ENCODE measurements at regions not wholly inside any gene's neighbourhood (a gene's known extent, or its start where the extent isn't known, plus 50 kb on each side); places are given as distances from the start of the nearest gene placed in this dataset.

DNA sequence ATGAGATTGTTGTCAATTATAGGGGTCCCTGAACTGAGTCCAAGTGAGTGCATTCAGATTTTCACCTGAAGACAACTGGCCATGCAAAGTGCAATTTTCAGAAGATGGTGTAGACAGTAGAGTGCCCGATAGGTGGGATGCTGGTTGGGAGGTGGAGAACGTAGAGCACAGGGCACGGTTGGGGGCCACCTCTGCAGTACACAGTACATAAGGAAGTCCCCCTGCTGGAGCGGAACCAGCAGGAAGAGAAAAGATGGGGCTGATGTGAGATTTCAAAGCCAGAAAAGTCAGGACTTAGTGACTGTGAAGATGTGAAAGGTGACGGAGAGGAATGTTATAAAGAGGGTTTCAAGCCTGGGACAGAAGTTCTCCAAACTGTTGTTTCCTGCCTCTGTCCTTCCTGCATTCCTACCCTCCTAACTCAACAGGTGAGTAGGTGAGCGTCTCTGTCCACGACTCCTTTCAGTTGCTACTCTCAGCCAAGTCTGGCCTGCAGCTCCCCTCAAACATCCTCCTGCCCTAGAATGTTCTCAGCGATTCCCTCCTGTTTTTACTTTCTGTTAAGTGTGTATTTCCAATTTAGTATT lies 330.8 kb downstream of the PRL start:
- ChIA-PET POLR2A (no interaction called here), CTCF (interaction anchor here (0.8 kb wide), 1 partner anchor 8 kb away, joined by 3 read pairs; no protein-coding TSS in a partner anchor)
- TF ChIP-seq, protein P1, sequence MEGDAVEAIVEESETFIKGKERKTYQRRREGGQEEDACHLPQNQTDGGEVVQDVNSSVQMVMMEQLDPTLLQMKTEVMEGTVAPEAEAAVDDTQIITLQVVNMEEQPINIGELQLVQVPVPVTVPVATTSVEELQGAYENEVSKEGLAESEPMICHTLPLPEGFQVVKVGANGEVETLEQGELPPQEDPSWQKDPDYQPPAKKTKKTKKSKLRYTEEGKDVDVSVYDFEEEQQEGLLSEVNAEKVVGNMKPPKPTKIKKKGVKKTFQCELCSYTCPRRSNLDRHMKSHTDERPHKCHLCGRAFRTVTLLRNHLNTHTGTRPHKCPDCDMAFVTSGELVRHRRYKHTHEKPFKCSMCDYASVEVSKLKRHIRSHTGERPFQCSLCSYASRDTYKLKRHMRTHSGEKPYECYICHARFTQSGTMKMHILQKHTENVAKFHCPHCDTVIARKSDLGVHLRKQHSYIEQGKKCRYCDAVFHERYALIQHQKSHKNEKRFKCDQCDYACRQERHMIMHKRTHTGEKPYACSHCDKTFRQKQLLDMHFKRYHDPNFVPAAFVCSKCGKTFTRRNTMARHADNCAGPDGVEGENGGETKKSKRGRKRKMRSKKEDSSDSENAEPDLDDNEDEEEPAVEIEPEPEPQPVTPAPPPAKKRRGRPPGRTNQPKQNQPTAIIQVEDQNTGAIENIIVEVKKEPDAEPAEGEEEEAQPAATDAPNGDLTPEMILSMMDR (IDR thresholded peaks at IDR 0.05; ENCODE audit: insufficient read depth, low read depth, low read length): no peak
- Histone ChIP-seq H3K36me3 (ENCODE audit: control insufficient read depth, insufficient read depth, low read length) (no peaks in the 10 kb centered on the region), H3K4me3 (ENCODE audit: low read depth, low read length) (no peak overlapping the region), H3K27me3 (ENCODE audit: control insufficient read depth, insufficient read depth, low read length) (no peaks in the 10 kb centered on the region)
- no peak for DNase-seq (ENCODE audit: low read depth)

DNA sequence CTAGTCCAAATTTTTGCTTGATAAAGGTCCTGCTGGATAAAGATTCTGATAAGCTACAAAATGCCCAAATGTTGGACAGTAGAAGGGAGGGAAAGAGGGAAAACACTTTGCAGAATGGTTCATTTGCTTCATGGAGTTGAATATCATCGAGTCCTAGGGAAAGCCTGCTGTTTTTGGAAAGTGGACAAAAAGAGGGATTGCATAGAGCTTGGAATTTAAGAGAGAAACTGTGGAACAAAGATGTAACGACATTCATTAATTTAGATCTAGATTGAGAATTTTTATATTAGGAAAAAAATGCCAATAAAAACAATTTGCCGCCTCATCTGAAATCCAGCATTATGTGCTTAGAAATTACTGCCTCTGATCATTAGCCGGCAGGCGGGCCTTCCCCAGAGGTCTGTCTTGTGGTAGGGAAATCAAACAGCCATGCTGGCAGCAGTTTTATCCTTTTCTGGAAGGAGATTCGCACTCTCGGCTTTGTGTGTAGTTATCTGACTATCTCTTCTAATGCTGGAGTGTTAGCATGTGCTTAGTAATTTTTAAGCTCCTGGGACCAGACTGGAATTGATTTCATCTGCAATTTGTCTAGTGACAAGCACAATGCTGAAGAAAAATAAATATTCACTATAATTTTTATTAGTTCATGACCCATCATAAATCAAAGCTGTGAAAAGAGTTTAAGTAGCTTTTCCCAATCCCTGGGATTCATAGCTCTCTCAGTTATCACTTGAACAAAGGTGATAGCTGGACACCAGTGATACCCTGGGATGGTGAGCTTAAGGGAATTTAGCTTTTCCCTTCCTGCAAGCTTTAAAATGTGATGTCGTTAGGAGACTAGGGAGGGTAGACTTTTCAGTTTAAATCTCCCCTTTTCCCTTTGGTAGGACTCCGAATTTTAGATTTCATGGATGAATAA lies 329.5 kb downstream of the PRL start:
- Histone ChIP-seq H3K4me3 (ENCODE audit: low read depth, low read length) (no peak overlapping the region), H3K27me3 (ENCODE audit: control insufficient read depth, insufficient read depth, low read length) (no peaks in the 10 kb centered on the region), H3K36me3 (ENCODE audit: control insufficient read depth, insufficient read depth, low read length) (no peaks in the 10 kb centered on the region)
- DNase-seq (ENCODE audit: low read depth): no peak
- TF ChIP-seq, protein P1 (IDR thresholded peaks at IDR 0.05; ENCODE audit: insufficient read depth, low read depth, low read length): no peak
- CTCF ChIA-PET: interaction anchor here (0.8 to 1.7 kb wide), 2 partner anchors 9 to 13 kb away, joined by 3 read pairs; no protein-coding TSS in a partner anchor
- POLR2A ChIA-PET: no interaction called here

DNA sequence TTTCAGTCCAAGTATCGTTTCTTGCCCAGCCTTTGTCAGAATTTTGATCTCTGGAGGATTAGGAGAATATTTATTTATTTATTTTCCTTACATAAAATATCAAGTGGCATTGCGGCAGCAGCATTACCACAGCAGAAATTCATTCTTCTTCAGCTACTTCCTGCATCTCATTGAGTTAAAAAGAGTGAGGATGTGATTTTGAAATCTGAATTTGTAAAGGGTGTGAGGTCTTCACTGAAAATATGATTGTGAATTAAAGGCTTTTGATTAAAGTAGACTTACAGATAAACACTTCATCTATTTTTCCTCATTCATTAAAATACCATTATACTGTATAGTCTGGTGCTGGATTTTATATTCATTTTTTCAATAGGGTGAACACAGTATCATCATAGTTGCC lies 328.4 kb downstream of the PRL start:
- TF ChIP-seq, protein P1 (IDR thresholded peaks at IDR 0.05; ENCODE audit: insufficient read depth, low read depth, low read length): no peak
- POLR2A ChIA-PET: no interaction called here
- no peak for DNase-seq (ENCODE audit: low read depth)
- Histone ChIP-seq H3K4me3 (ENCODE audit: low read depth, low read length) (no peak overlapping the region), H3K36me3 (ENCODE audit: control insufficient read depth, insufficient read depth, low read length) (no peaks in the 10 kb centered on the region), H3K27me3 (ENCODE audit: control insufficient read depth, insufficient read depth, low read length) (no peaks in the 10 kb centered on the region)
- CTCF ChIA-PET: interaction anchor here (0.6 to 1.7 kb wide), 3 partner anchors 14 to 1419 kb away, joined by 3 read pairs; no protein-coding TSS in a partner anchor

DNA sequence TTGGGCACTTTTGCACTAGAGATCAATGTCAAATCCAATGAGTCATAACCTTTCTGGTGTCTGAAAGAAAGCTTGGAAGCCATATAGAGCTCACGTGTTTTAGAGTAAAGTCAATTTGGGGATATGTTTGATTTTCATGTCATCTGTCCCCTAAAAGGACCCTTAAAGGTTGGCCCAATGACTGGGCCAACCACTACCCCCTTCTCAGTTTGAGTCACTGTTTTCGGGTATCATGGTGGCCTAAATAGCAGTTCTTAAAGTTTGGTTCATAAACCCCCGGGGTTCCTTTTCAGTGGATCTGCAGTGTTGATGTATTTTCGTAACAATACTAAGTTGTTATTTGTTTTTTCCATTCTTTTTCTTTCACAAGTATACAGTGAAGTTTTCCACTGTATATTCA lies 327.6 kb downstream of the PRL start:
- POLR2A ChIA-PET: no interaction called here
- no peak overlapping the region for H3K4me3 ChIP-seq (ENCODE audit: low read depth, low read length)
- CTCF ChIA-PET: interaction anchor here (1.0 to 1.7 kb wide), 2 partner anchors 14 to 16 kb away, joined by 3 read pairs; no protein-coding TSS in a partner anchor
- H3K36me3 ChIP-seq (ENCODE audit: control insufficient read depth, insufficient read depth, low read length): no peaks in the 10 kb centered on the region
- no peak for DNase-seq (ENCODE audit: low read depth)
- H3K27me3 ChIP-seq (ENCODE audit: control insufficient read depth, insufficient read depth, low read length): no peaks in the 10 kb centered on the region
- TF ChIP-seq, protein P1 (IDR thresholded peaks at IDR 0.05; ENCODE audit: insufficient read depth, low read depth, low read length): no peak

DNA sequence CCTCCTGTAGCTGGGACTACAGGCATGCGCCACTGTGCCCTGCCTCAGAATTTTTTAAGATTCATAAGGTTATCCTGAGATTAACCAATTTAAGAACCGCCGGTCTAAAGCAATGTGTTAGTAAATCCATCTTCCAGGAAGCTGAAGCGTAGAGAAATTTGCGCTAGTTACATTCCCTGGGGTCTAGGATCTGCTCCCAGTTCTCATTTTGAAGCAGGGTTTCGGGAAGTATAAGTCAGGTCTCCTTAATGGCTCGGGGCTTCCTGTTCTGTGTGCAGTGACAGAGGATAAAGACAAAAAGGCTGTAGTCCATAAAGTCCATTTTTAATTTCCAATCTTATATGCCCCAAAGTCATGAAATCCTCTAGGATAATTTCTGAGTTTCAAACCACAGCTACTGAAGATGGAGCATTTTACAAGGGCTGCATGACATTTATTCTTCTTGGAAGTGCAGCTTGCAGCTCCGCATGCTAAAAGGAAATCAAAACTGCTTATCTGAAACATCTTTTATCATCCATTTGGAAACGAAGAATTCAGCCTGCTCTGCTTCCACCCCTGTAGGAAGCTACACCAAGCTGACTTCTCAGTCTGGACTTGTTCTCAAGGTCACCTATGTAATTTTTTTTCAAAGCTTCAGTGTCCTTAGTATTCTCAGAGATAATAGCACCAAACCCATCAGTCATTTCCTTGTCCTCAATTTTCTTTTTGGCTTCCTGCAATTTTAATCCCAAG lies 326.1 kb downstream of the PRL start:
- no peak for DNase-seq (ENCODE audit: low read depth)
- Histone ChIP-seq H3K4me3 (ENCODE audit: low read depth, low read length) (no peak overlapping the region), H3K36me3 (ENCODE audit: control insufficient read depth, insufficient read depth, low read length) (no peaks in the 10 kb centered on the region), H3K27me3 (ENCODE audit: control insufficient read depth, insufficient read depth, low read length) (no peaks in the 10 kb centered on the region)
- POLR2A ChIA-PET: no interaction called here
- TF ChIP-seq, protein P1 (IDR thresholded peaks at IDR 0.05; ENCODE audit: insufficient read depth, low read depth, low read length): no peak
- CTCF ChIA-PET: interaction anchor here (0.7 to 1.2 kb wide), 2 partner anchors 9 to 285 kb away, joined by 3 read pairs; no protein-coding TSS in a partner anchor
